ENCODE measurements at regions not wholly inside any gene's neighbourhood (a gene's known extent, or its start where the extent isn't known, plus 50 kb on each side); places are given as distances from the start of the nearest gene placed in this dataset.

- no peak for TF ChIP-seq TAF7 (optimal IDR thresholded peaks at IDR 0.05; ENCODE audit: borderline replicate concordance, low read depth, low read length)
- TF ChIP-seq NRF1 (IDR thresholded peaks at IDR 0.05; ENCODE audit: low read depth, low read length): no peak
- TF ChIP-seq CTCF (IDR thresholded peaks at IDR 0.05; ENCODE audit: control extremely low read depth in 1 of 3, insufficient read depth in 1 of 3, low read depth in 1 of 3, low read length in 3 of 3): no peak
These were observed 457.4 kb downstream of the IGSF11 start (continued) for GRCh38 chr3:118577055-118577777.
